GM21576 (cell line): ENCODE measurements at regions not wholly inside any gene's neighbourhood (a gene's known extent, or its start where the extent isn't known, plus 50 kb on each side); places are given as distances from the start of the nearest gene placed in this dataset.

ENCODE experiments used
- ATAC-seq: cut with Tn5 transposase; IDR thresholded peaks from one replicate; pipeline ENCODE4 v1.9.1; 2021; ENCODE audit warnings: mild to moderate bottlenecking, moderate library complexity; ENCODE audit not compliant: unreplicated experiment

- peak; percentile 86 for ATAC-seq
Observed at GRCh38 chr15:39426552-39427532, 154.0 kb upstream of the THBS1 start.

GRCh38 chr15:39427705-39428104 lies 153.2 kb upstream of the THBS1 start:
- no peak for ATAC-seq

DNA sequence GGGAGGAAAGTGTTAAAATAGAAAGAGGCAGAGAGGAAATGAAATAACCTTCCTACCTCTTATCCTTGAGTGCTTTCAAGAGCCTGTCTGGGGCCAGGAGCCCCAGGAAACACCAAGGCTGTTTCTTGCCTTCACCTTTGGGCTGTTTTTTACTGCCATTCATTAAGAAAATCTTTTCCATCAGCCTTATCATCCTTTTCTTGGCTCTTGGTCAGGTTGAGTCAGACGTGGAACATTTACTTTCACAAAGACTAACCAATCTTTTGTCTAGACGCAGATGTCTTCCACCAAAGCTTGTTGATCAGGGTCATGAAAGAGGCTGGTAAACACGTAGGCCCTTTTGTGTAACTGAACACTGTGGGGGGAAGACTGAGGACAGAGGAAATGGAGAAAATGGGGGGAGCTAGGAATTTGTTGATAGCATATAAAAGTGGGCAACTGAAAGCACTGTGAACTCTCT lies 151.0 kb upstream of the THBS1 start:
- no peak for ATAC-seq

GRCh38 chr15:39430389-39430788 lies 150.5 kb upstream of the THBS1 start:
- no peak for ATAC-seq

GRCh38 chr15:39431376-39431775 lies 149.5 kb upstream of the THBS1 start:
- no peak for ATAC-seq

DNA sequence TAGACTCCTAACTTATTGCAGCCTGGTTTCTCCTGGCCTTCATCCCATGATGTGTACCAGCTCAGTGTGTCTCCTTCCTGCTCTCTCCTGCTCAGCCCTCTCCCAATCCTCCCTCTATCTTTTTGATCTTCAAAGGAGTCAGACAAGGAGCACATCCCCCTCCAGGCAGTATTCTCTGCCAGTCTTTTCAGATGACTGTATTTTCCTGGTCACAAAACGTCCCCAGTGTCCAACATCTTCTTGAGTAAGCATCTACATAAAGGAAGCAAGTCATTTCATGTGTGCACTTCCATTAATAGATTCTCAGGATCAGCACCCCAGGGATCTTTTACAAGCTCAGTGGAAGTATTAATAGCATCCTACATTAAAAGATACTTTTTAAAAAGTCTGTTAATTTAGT lies 148.9 kb upstream of the THBS1 start:
- no peak for ATAC-seq

GRCh38 chr15:39432912-39433348 lies 147.9 kb upstream of the THBS1 start:
- no peak for ATAC-seq

GRCh38 chr15:39433376-39433775 lies 147.5 kb upstream of the THBS1 start:
- no peak for ATAC-seq

- ATAC-seq: no peak
Observed at GRCh38 chr15:39434163-39434562, 146.7 kb upstream of the THBS1 start.

DNA sequence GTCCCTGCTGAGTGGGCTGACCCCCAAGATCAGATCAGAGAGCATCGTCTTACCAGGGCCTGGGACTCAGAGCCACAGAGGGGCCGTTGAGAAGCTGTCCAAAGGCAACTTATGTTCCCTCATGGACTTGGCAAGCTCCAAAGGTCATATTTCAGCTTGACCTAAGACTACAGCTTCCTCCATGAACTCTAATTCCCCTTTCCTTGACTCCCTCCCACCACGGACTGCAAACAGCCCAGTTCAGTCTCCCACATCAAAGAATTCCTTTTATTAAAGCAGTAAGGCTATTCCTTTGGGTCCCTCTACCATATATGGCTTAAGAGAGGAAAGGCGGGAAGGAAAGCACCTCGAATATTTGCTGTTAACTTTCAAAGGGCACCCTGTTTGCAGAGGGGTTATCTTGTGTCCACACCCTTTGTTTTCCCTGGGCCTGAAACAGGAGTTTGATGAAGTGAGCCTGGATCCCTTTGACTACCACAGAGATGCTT lies 146.1 kb upstream of the THBS1 start:
- ATAC-seq: no peak

GRCh38 chr15:39435244-39435643 lies 145.6 kb upstream of the THBS1 start:
- ATAC-seq: no peak

GRCh38 chr15:39438260-39438659 lies 142.6 kb upstream of the THBS1 start:
- no peak for ATAC-seq

DNA sequence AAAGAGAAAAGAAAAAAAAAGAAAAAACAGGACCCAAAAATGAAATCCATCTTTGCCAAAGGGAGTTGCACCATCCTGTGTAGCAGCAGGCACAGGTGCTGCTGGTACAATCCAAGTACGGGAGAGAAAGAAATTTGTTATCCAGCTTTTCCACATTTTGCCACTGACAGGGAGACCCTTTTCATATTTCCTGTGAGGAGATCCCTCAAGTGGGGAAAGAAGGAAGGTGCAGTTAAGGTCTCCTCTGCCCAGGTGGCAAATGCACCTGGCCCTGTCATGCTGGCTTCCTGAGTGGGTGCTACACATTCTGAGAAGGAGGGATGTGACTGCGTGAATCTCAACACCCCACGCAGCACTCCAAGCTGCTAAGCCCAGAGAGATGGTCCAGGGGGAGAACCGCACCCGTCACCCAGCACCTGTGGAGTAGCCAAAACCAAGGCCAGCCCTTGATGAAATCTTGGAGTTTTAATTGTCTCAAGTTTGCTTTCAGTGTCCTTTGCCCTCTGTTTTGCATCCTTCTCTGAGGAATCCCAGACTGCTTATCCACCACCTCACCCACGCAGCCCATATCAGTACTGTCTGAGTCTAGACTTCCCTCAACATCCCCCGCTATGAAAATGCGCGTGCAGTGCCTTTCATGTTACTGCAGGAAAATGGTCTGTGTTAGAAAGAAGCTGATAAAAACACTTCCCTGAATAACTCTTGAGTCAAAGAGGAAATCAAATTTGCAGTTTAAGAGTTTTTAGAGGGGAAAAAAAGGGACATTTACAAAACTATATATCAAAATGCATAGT lies 141.9 kb upstream of the THBS1 start:
- ATAC-seq: no peak

GRCh38 chr15:39442898-39443297 lies 138.0 kb upstream of the THBS1 start:
- no peak for ATAC-seq

- ATAC-seq: no peak
Observed at GRCh38 chr15:39443659-39444219, 137.1 kb upstream of the THBS1 start.

GRCh38 chr15:39444735-39445470 lies 136.0 kb upstream of the THBS1 start:
- ATAC-seq: no peak

- ATAC-seq: no peak
Observed at GRCh38 chr15:39445931-39446330, 134.9 kb upstream of the THBS1 start.

- ATAC-seq: no peak
Observed at GRCh38 chr15:39447346-39447745, 133.5 kb upstream of the THBS1 start.

- no peak for ATAC-seq
Observed at GRCh38 chr15:39447881-39448280, 133.0 kb upstream of the THBS1 start.

DNA sequence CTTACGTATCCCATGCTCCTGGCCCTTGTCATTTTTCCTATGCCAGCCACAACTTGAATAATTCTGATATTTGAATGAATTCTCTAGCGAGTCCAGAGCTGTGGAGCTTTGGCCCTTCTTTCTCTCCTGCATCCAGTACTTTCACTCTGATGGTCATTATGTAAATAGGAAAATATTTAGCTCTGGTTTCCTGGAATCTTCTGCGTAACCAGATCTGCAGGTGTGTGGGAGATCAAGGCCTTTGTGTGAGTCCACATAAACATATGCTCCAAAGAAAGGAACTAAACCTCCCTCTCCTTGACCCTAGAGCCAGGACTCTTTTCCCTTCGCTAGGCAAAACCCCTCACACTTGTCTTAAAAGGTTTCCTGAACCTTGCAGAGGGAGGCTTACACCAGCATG lies 132.5 kb upstream of the THBS1 start:
- ATAC-seq: no peak
